ENCODE measurements at regions not wholly inside any gene's neighbourhood (a gene's known extent, or its start where the extent isn't known, plus 50 kb on each side); places are given as distances from the start of the nearest gene placed in this dataset.

DNA sequence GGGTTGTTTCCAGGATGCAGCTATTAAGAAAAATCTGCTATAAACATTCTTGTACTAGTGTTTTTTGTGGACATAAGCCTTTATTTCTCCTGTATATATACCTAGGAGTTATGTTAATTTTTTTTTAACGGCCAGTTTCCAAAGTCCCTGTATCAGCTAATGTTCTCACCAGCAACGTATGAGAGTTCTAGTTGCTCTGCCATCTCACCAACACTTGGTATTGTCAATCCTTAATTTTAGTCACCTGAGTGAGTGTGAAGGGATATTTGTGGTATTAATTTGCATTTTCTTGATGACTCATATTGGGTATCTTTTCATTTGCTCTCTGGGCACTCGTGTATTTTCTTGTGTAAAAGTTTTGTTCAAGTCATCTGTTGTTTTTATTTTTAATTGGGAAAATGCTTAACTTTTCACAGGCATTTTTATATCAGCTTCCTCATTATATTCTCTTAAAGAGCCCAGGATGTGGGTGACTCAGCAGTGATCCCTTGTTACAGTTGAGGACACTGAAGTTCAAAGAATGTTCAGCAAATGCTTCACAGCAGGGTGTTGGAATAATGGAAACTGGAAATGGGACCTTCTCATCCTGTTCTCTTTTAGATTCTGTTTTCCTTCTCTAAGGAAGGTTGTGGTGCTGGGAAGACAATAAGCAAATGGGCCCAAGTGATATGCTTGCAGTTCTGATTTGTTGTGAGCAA, 176.3 kb upstream of the PRNP start:
- Histone ChIP-seq H3K27me3 (ENCODE audit: insufficient read depth, low read length) (no peaks in the 10 kb centered on the region), H3K4me1 (ENCODE audit: insufficient read depth, low read length) (peaks cover 14% of the 10 kb centered on the region), H3K4me3 (ENCODE audit: low read length) (no peak overlapping the region), H3K36me3 (ENCODE audit: insufficient read depth, low read depth, low read length) (no peaks in the 10 kb centered on the region), H3K9ac (ENCODE audit: low read depth, low read length) (no peak overlapping the region), H3K27ac (ENCODE audit: low read length) (no peak overlapping the region), H3K9me3 (ENCODE audit: insufficient read depth, low read depth, low read length) (peaks cover 7% of the 10 kb centered on the region; the same call in 1 of the 2 replicates)

DNA sequence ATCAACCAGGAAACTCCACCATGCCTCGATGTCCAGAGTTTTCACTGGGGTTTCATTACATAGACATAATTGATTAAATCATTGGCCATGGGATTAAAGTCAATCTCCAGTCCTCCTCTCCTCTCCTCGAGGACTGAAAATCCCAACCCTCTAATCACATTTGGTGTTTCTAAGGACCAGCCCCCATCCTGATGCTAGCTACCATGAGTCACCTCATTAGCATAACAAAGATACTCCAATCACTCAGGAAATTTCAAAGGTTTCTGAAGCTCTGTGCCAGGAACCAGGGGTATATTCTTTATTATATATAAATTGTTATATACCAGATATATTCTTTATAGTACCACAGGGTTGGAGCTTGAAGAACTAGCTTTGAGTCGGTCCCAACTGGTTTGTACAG, 177.5 kb upstream of the PRNP start:
- Histone ChIP-seq H3K9me3 (ENCODE audit: insufficient read depth, low read depth, low read length) (peaks cover 7% of the 10 kb centered on the region; the same call in 1 of the 2 replicates), H3K27me3 (ENCODE audit: insufficient read depth, low read length) (no peaks in the 10 kb centered on the region), H3K36me3 (ENCODE audit: insufficient read depth, low read depth, low read length) (no peaks in the 10 kb centered on the region), H3K4me1 (ENCODE audit: insufficient read depth, low read length) (peaks cover 14% of the 10 kb centered on the region), H3K9ac (ENCODE audit: low read depth, low read length) (no peak overlapping the region), H3K27ac (ENCODE audit: low read length) (no peak overlapping the region), H3K4me3 (ENCODE audit: low read length) (no peak overlapping the region)

- no peaks in the 10 kb centered on the region for H3K27me3 ChIP-seq (ENCODE audit: insufficient read depth, low read length)
- no peaks in the 10 kb centered on the region for H3K36me3 ChIP-seq (ENCODE audit: insufficient read depth, low read depth, low read length)
- peaks cover 7% of the 10 kb centered on the region; the same call in 1 of the 2 replicates for H3K9me3 ChIP-seq (ENCODE audit: insufficient read depth, low read depth, low read length)
- peaks cover 9% of the 10 kb centered on the region for H3K4me1 ChIP-seq (ENCODE audit: insufficient read depth, low read length)
- no peak overlapping the region for H3K4me3 ChIP-seq (ENCODE audit: low read length)
- H3K9ac ChIP-seq (ENCODE audit: low read depth, low read length): no peak overlapping the region
- H3K27ac ChIP-seq (ENCODE audit: low read length): no peak overlapping the region
Observed at GRCh38 chr20:4507288-4507719, 179.0 kb upstream of the PRNP start.

- H3K9ac ChIP-seq (ENCODE audit: low read depth, low read length): no peak overlapping the region
- H3K4me3 ChIP-seq (ENCODE audit: low read length): no peak overlapping the region
- no peaks in the 10 kb centered on the region for H3K36me3 ChIP-seq (ENCODE audit: insufficient read depth, low read depth, low read length)
- H3K27me3 ChIP-seq (ENCODE audit: insufficient read depth, low read length): no peaks in the 10 kb centered on the region
- peaks cover 19% of the 10 kb centered on the region for H3K9me3 ChIP-seq (ENCODE audit: insufficient read depth, low read depth, low read length)
- H3K27ac ChIP-seq (ENCODE audit: low read length): no peak overlapping the region
- H3K4me1 ChIP-seq (ENCODE audit: insufficient read depth, low read length): peaks cover 8% of the 10 kb centered on the region
Observed at GRCh38 chr20:4504814-4505213, 181.4 kb upstream of the PRNP start.

DNA sequence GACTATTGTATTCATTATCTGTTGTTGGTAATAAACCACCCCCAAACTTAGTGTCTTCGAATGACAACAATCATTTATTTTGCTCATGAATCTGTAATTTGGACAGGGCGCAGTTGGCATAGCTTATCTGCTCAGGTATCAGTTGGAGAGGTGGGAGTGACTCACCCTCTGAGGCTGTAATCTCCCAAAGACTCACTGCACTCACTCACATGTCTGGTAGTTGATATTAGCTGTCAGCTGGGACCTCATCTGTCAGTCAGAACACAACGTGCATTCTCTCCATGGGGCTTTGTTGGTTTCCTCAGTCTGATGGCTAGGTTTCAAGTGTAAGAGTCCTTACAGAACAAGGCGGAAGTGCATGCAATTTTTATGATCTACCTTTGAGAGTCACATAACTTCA, 183.5 kb upstream of the PRNP start:
- H3K4me3 ChIP-seq (ENCODE audit: low read length): no peak overlapping the region
- peaks cover 15% of the 10 kb centered on the region for H3K9me3 ChIP-seq (ENCODE audit: insufficient read depth, low read depth, low read length)
- no peaks in the 10 kb centered on the region for H3K36me3 ChIP-seq (ENCODE audit: insufficient read depth, low read depth, low read length)
- H3K27ac ChIP-seq (ENCODE audit: low read length): no peak overlapping the region
- no peak overlapping the region for H3K9ac ChIP-seq (ENCODE audit: low read depth, low read length)
- H3K4me1 ChIP-seq (ENCODE audit: insufficient read depth, low read length): peaks cover 5% of the 10 kb centered on the region; the same call in 1 of the 2 replicates
- H3K27me3 ChIP-seq (ENCODE audit: insufficient read depth, low read length): no peaks in the 10 kb centered on the region

DNA sequence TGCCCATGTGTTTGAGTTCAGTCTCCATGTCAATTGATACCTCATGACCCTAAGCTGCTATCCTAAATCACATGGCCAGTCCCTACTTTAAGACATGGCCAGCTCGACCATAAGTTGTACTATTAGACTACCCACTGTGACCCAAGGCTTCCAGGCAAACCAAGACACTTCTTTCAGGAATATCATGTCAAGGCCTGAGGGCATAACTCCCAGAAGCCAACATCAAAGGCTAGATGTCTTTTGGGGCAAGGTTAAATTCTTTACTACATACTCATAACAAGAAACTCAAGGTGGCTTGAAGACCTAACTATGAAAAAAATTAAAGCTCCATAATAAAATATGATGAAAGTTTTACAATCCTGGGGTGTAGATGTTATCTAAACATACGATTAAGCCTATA, 192.9 kb upstream of the PRNP start:
- Histone ChIP-seq H3K9me3 (ENCODE audit: insufficient read depth, low read depth, low read length) (no peaks in the 10 kb centered on the region), H3K9ac (ENCODE audit: low read depth, low read length) (no peak overlapping the region), H3K4me3 (ENCODE audit: low read length) (no peak overlapping the region), H3K4me1 (ENCODE audit: insufficient read depth, low read length) (peaks cover 4% of the 10 kb centered on the region; the same call in 1 of the 2 replicates), H3K27ac (ENCODE audit: low read length) (no peak overlapping the region), H3K36me3 (ENCODE audit: insufficient read depth, low read depth, low read length) (no peaks in the 10 kb centered on the region), H3K27me3 (ENCODE audit: insufficient read depth, low read length) (no peaks in the 10 kb centered on the region)

- H3K27ac ChIP-seq (ENCODE audit: low read length): no peak overlapping the region
- peaks cover 4% of the 10 kb centered on the region; the same call in 1 of the 2 replicates for H3K4me1 ChIP-seq (ENCODE audit: insufficient read depth, low read length)
- H3K9me3 ChIP-seq (ENCODE audit: insufficient read depth, low read depth, low read length): no peaks in the 10 kb centered on the region
- no peaks in the 10 kb centered on the region for H3K27me3 ChIP-seq (ENCODE audit: insufficient read depth, low read length)
- no peak overlapping the region for H3K9ac ChIP-seq (ENCODE audit: low read depth, low read length)
- no peaks in the 10 kb centered on the region for H3K36me3 ChIP-seq (ENCODE audit: insufficient read depth, low read depth, low read length)
- no peak overlapping the region for H3K4me3 ChIP-seq (ENCODE audit: low read length)
Observed at GRCh38 chr20:4491643-4492042, 194.6 kb upstream of the PRNP start.

DNA sequence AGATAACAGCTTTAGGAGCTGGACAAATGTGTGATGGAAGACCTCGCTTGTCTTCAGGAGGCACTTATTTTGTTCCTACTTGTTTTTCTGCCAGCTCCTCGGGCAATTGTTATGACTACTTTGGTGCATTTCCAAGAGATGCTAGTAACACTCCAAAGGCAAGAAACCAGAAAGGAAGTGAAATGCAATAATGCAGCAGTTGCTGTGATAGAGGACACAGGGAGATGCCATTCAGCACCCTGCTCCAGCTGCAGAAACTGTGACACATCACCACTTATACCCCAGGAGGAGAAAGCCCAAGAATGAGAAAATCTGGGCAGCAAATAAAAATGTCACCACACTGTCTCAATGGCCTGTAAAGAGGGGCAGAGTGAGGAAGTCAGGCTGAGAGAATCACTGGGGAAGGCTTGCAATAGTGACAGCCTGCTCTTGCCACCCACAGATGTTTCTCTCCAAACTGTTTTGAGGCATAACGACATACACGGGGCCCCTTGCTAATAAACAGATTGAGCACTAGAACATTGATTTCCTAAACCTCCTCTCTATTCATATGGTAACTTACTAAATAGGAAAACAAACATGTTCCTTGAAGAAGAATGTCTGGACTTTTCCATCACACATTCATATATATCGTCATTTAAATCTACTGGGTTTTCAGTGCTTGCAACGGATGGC, 195.5 kb upstream of the PRNP start:
- no peaks in the 10 kb centered on the region for H3K36me3 ChIP-seq (ENCODE audit: insufficient read depth, low read depth, low read length)
- no peaks in the 10 kb centered on the region for H3K9me3 ChIP-seq (ENCODE audit: insufficient read depth, low read depth, low read length)
- H3K27ac ChIP-seq (ENCODE audit: low read length): no peak overlapping the region
- H3K9ac ChIP-seq (ENCODE audit: low read depth, low read length): no peak overlapping the region
- no peaks in the 10 kb centered on the region for H3K27me3 ChIP-seq (ENCODE audit: insufficient read depth, low read length)
- peaks cover 4% of the 10 kb centered on the region; the same call in 1 of the 2 replicates for H3K4me1 ChIP-seq (ENCODE audit: insufficient read depth, low read length)
- no peak overlapping the region for H3K4me3 ChIP-seq (ENCODE audit: low read length)

DNA sequence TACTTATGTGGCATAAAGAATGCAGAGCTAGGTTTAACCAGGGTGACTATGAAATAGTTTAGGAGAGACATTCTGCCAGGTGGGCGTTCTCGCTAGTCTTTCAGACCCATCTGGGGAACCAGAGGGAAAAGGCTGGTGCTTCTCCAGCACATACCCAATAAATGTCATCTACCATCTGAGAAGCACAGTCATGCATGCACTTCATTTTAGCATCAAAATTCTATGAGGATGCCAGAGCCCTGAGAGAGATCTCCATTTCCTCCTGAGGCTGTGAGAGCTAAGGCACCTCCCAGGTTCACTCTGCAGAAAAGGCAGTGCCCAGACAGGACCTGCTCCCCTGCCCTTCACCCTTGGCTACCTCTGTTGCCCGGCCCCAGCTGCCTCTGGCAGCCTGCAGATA, 196.2 kb upstream of the PRNP start:
- H3K9ac ChIP-seq (ENCODE audit: low read depth, low read length): no peak overlapping the region
- no peaks in the 10 kb centered on the region for H3K9me3 ChIP-seq (ENCODE audit: insufficient read depth, low read depth, low read length)
- no peak overlapping the region for H3K4me3 ChIP-seq (ENCODE audit: low read length)
- no peak overlapping the region for H3K27ac ChIP-seq (ENCODE audit: low read length)
- no peaks in the 10 kb centered on the region for H3K27me3 ChIP-seq (ENCODE audit: insufficient read depth, low read length)
- H3K4me1 ChIP-seq (ENCODE audit: insufficient read depth, low read length): peaks cover 4% of the 10 kb centered on the region; the same call in 1 of the 2 replicates
- no peaks in the 10 kb centered on the region for H3K36me3 ChIP-seq (ENCODE audit: insufficient read depth, low read depth, low read length)

DNA sequence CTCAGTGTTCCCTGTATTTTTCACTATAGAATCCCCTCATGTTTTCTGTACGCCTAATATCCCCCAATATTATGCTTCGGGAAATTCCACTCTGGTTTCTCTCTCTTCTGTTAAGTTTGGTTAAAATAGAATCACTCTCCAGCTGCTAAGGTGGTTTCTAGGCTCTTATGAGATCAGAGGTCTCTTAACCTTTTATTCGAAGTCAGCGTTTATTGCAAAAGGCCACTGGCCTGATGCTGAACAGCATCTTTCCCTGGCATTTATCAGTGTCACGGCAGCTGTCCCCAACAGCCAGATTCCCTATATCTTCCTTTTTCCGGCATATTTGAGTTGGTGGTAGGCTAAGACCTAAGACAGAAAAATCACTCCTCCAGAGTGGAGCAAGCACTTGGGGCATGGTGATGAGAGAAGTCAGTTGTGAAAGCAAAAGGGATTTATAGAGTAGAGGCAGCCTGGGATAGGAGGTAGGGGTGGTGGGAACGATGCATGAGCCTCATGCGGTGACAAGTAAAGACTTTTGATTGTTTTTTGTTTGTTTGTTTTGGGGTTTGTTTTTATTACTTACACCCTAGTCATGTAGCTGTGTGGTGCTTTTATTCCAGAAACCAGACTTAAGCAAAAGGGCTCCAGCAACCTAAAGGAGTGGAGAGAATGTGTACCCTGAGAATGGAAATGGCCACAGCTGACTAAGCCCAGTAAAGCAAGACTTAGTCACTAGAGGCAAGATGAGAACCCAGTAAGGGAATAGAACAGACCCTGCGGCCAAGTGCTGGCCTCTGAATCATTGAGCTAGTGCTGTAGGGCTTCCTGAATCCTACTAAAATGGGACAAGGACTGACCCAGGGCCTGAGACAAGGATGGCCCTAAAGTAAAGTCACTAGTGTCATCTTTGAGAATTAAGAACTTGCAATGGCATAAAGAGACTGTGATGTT, 197.6 kb upstream of the PRNP start:
- Histone ChIP-seq H3K36me3 (ENCODE audit: insufficient read depth, low read depth, low read length) (no peaks in the 10 kb centered on the region), H3K9me3 (ENCODE audit: insufficient read depth, low read depth, low read length) (no peaks in the 10 kb centered on the region), H3K9ac (ENCODE audit: low read depth, low read length) (no peak overlapping the region), H3K27me3 (ENCODE audit: insufficient read depth, low read length) (no peaks in the 10 kb centered on the region), H3K27ac (ENCODE audit: low read length) (no peak overlapping the region), H3K4me1 (ENCODE audit: insufficient read depth, low read length) (peaks cover 7% of the 10 kb centered on the region), H3K4me3 (ENCODE audit: low read length) (no peak overlapping the region)

DNA sequence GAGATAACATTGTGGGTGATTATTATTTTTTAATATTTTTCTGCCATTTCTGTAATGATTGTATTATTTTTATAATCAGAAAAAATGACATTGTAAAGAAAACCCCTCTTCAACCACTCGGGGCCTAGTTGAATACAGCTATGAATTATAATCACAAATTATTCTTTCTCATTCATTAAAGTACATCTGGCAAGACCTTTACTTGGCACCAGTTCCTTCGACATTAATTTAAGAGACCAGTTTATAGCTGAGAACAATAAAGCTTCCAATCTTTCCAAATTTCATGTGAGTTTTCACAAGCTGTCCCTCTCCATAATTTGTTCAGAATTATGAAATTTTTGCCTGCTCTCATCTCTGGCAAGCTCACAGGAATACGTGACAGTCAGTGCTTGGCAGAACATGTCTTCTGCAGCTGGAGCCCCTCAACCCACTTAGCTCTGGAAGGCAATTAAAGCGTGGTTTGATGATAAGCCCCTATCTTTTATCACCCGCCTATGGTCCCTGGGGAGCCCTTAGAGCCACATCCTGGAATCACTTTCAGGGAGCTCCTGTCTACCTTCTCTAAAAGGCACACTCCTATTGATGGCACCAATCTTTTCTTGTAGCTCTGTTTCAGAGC, 201.8 kb upstream of the PRNP start:
- Histone ChIP-seq H3K27me3 (ENCODE audit: insufficient read depth, low read length) (no peaks in the 10 kb centered on the region), H3K4me1 (ENCODE audit: insufficient read depth, low read length) (peaks cover 19% of the 10 kb centered on the region), H3K9me3 (ENCODE audit: insufficient read depth, low read depth, low read length) (no peaks in the 10 kb centered on the region), H3K36me3 (ENCODE audit: insufficient read depth, low read depth, low read length) (no peaks in the 10 kb centered on the region), H3K9ac (ENCODE audit: low read depth, low read length) (no peak overlapping the region), H3K27ac (ENCODE audit: low read length) (no peak overlapping the region), H3K4me3 (ENCODE audit: low read length) (no peak overlapping the region)
